Gastroesophageal sphincter (tissue), 4 donors: ENCODE measurements at regions not wholly inside any gene's neighbourhood (a gene's known extent, or its start where the extent isn't known, plus 50 kb on each side); places are given as distances from the start of the nearest gene placed in this dataset.

ENCODE experiments used
- ATAC-seq: fragments of 150-250 bp; one replicate; pipeline ENCODE4 v1.9.1; 2016; ENCODE audit warnings: mild to moderate bottlenecking, moderate library complexity
- H3K27ac ChIP-seq, 4 donors: fragments of 200-600 bp; sonication (generic) in 3 of 4; 1 replicate in 3 of 4; 2 replicates in 1 of 4; pipeline ENCODE4 v1.5.1; 2016 to 2019
- H3K27me3 ChIP-seq: fragments of 200-600 bp; sonication (generic); one replicate; pipeline ENCODE4 v1.5.1; 2019
- H3K36me3 ChIP-seq, 2 donors: fragments of 200-600 bp; sonication (generic); one replicate each; pipeline ENCODE4 v1.5.1; 2019; ENCODE audit warnings: control low read depth in 1 of 2
- H3K4me1 ChIP-seq, 3 donors: fragments of 200-600 bp; sonication (generic); 1 replicate in 2 of 3; 2 replicates in 1 of 3; pipeline ENCODE4 v1.5.1; 2016 to 2019; ENCODE audit warnings: control low read depth in 2 of 3
- H3K4me3 ChIP-seq, 2 donors: fragments of 200-600 bp; sonication (generic); one replicate each; pipeline ENCODE4 v1.5.1; 2019; ENCODE audit warnings: mild to moderate bottlenecking in 1 of 2, moderate library complexity in 1 of 2
- H3K9me3 ChIP-seq, 3 donors: fragments of 200-600 bp; sonication (generic); one replicate each; pipeline ENCODE4 v1.5.1; 2017 to 2019; ENCODE audit warnings: control low read depth in 2 of 3
- EP300 ChIP-seq: sonication (generic); formaldehyde crosslinking; IDR thresholded peaks from one replicate; pipeline ENCODE4 v1.6.1; 2017; ENCODE audit warnings: antibody characterized with exemption, mild to moderate bottlenecking
- POLR2A ChIP-seq, 2 donors: fragments of 450-650 bp; IDR thresholded peaks; one replicate each; pipeline ENCODE4 v1.6.1; 2017; ENCODE audit warnings: antibody characterized with exemption in 2 of 2, mild to moderate bottlenecking in 2 of 2, moderate library complexity in 1 of 2
- POLR2AphosphoS5 ChIP-seq: sonication (generic); formaldehyde crosslinking; IDR thresholded peaks from one replicate; pipeline ENCODE4 v1.6.1; 2017; ENCODE audit warnings: antibody characterized with exemption
- WGBS, 2 donors: methylation state at CpG; one replicate each; pipeline ENCODE4 v1.1.5; 2018; ENCODE audit warnings: low coverage in 1 of 2; 5-methylcytosine and 5-hydroxymethylcytosine counted together
- TF ChIP-seq, protein P1 (sequence below), 4 experiments: fragments of 200-600 bp in 2 of 4; fragments of 450-650 bp in 2 of 4; sonication (generic) in 1 of 4; IDR thresholded peaks; one replicate each; pipeline ENCODE4 v1.5.1; 2017 to 2019; ENCODE audit warnings: antibody characterized with exemption in 4 of 4, mild to moderate bottlenecking in 2 of 4, moderate library complexity in 2 of 4

DNA sequence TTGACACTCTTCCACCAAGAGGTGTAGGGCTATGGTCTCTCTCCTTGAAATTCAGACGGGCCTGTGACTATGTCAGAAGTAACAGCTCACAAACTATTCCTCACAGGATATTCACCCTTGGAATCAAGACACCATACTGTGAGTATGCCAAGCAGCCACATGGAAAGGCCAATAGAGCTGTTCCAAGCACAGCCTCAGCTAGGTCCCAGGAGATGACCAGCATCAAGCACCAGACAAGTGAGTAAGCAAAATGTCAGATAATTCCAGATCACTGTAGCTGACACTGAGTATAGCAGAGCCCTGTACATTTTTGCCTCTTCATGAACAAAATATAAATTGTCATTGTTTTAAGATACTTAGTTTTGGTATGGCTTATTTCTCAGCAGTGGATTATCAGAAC, 88.1 kb upstream of the KCND2 start:
- WGBS, 2 donors = 38 to 100% methylated on average over 1 of the region's 1 CpG
- peaks cover 0 to 13% (median 0%) of the 10 kb centered on the region in 3 donors for H3K4me1 ChIP-seq
- no peaks in the 10 kb centered on the region for H3K9me3 ChIP-seq
- no peak overlapping the region for H3K4me3 ChIP-seq
- ATAC-seq = peak; percentile 16
- no peaks in the 10 kb centered on the region for H3K36me3 ChIP-seq
- peak overlapping the region in 1 of 4 donors; percentile 24 for H3K27ac ChIP-seq
- TF ChIP-seq POLR2AphosphoS5 (no peak), POLR2A (IDR thresholded peaks at IDR 0.05) (no peak), EP300 (no peak)
- TF ChIP-seq, protein P1, sequence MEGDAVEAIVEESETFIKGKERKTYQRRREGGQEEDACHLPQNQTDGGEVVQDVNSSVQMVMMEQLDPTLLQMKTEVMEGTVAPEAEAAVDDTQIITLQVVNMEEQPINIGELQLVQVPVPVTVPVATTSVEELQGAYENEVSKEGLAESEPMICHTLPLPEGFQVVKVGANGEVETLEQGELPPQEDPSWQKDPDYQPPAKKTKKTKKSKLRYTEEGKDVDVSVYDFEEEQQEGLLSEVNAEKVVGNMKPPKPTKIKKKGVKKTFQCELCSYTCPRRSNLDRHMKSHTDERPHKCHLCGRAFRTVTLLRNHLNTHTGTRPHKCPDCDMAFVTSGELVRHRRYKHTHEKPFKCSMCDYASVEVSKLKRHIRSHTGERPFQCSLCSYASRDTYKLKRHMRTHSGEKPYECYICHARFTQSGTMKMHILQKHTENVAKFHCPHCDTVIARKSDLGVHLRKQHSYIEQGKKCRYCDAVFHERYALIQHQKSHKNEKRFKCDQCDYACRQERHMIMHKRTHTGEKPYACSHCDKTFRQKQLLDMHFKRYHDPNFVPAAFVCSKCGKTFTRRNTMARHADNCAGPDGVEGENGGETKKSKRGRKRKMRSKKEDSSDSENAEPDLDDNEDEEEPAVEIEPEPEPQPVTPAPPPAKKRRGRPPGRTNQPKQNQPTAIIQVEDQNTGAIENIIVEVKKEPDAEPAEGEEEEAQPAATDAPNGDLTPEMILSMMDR (IDR thresholded peaks at IDR 0.05) = no peak
- no peaks in the 10 kb centered on the region for H3K27me3 ChIP-seq

DNA sequence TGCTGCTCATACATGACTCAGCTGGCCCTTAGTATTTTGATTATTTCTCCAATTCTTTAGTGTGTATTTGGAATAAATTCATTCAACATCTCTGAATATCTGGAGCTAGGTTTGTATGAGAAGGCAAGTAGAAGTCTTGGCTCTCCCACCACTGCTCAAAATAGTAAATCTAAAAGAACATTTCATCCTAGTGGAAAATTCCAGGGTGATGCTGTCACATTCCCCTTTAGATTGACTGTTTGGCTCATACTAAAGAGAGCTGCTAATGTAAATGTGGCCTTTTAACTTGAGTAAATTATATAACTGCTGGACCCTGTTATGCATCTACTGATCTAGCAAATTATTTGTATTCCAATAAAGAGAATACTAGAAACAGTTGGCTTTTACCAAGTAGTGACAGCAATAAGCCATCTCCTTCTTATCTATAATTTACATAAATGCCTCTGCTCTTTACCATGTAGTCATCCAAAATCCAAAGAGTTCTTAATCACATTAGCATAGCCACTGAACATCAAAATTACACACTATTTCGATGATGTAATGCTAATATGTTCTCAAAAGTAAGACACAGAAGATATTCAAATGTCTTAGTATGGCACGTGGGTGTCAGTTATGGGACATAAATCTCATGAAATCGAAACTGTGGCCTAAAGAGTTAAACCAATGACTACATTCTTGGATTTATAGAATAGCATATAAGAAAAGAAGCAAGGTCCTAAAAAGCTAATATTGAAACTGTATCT, 86.9 kb upstream of the KCND2 start:
- Histone ChIP-seq H3K4me3 (no peak overlapping the region), H3K27ac (no peak overlapping the region), H3K4me1 (peaks cover 0 to 13% (median 0%) of the 10 kb centered on the region in 3 donors), H3K27me3 (no peaks in the 10 kb centered on the region), H3K36me3 (no peaks in the 10 kb centered on the region), H3K9me3 (no peaks in the 10 kb centered on the region)
- ATAC-seq = no peak
- WGBS, 2 donors = 50 to 57% methylated on average over 2 to 3 of the region's 3 CpGs
- no peak for TF ChIP-seq POLR2AphosphoS5

GRCh38 chr7:120186688-120187087, 86.3 kb upstream of the KCND2 start:
- H3K27ac ChIP-seq = no peak overlapping the region
- TF ChIP-seq, protein P1 (IDR thresholded peaks at IDR 0.05) = no peak
- TF ChIP-seq POLR2AphosphoS5 = no peak
- TF ChIP-seq POLR2A (IDR thresholded peaks at IDR 0.05) = no peak
- no peak for TF ChIP-seq EP300
- H3K36me3 ChIP-seq = no peaks in the 10 kb centered on the region

DNA sequence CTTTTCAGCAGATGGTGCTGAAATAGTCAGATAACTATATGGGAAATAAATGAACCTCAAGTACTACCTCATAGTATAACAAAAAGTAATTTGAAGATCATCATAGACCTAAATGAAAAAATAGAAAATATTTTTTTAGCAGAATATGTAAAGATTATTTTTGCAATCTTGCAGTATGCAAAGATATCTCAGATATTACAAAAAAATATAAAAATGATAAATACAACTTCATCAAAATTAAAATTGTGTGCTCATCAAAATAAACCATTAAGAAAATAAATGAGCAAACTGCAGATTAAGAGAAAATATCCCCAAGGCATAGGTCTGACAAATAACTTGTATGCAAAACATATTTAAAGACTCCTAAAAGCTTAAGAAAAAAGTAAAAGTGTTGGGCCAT, 83.4 kb upstream of the KCND2 start:
- ATAC-seq = no peak
- no peaks in the 10 kb centered on the region for H3K9me3 ChIP-seq
- TF ChIP-seq EP300 = no peak
- no peak for TF ChIP-seq POLR2AphosphoS5
- no peak for TF ChIP-seq POLR2A (IDR thresholded peaks at IDR 0.05)
- TF ChIP-seq, protein P1 (IDR thresholded peaks at IDR 0.05) = no peak

More at GRCh38 chr7:120186688-120187087, 86.3 kb upstream of the KCND2 start:
- ATAC-seq = no peak
- WGBS, 2 donors = 85 to 89% methylated on average over 4 of the region's 4 CpGs
- H3K4me1 ChIP-seq = peaks cover 0 to 13% (median 0%) of the 10 kb centered on the region in 3 donors
- H3K4me3 ChIP-seq = no peak overlapping the region
- H3K9me3 ChIP-seq = no peaks in the 10 kb centered on the region
- no peaks in the 10 kb centered on the region for H3K27me3 ChIP-seq

DNA sequence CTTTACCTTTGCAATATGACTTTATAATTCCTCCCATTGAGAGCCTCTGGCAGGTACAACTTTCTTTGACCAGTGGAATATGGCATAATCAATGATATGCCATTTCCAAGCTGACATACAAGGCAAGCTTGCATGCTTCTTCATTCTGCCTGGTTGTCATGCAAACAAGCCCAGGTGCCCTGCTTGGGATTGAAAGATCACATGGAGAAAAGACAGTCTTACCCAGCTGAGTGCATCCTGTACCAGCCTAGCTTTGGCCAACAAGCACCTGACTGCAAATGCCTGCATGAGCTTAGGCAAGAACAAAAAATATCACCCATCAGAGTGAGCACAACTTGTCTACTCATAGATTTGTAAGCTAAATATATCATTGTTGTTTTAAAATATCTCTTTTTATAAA, 82.9 kb upstream of the KCND2 start:
- Histone ChIP-seq H3K4me3 (no peak overlapping the region), H3K36me3 (no peaks in the 10 kb centered on the region), H3K4me1 (peaks cover 0 to 10% (median 0%) of the 10 kb centered on the region in 3 donors), H3K27ac (no peak overlapping the region), H3K9me3 (no peaks in the 10 kb centered on the region), H3K27me3 (no peaks in the 10 kb centered on the region)
- ATAC-seq = no peak
- TF ChIP-seq, protein P1 (IDR thresholded peaks at IDR 0.05) = no peak
- TF ChIP-seq POLR2A (IDR thresholded peaks at IDR 0.05) = no peak
- no peak for TF ChIP-seq POLR2AphosphoS5

More for the DNA sequence above, 83.4 kb upstream of the KCND2 start:
- Histone ChIP-seq H3K27ac (no peak overlapping the region), H3K4me1 (peaks cover 0 to 13% (median 0%) of the 10 kb centered on the region in 3 donors), H3K4me3 (no peak overlapping the region), H3K27me3 (no peaks in the 10 kb centered on the region), H3K36me3 (no peaks in the 10 kb centered on the region)
